H1 (cell line): ENCODE measurements at regions not wholly inside any gene's neighbourhood (a gene's known extent, or its start where the extent isn't known, plus 50 kb on each side); places are given as distances from the start of the nearest gene placed in this dataset.

ENCODE experiments used
- CTCF ChIA-PET: fragments of 300-600 bp; sonication (Branson Sonifier 250); formaldehyde crosslinking; loops from one replicate; lab custom pipeline; 2021; ENCODE audit not compliant: partially characterized antibody; lab: Charles Lee
- POLR2A ChIA-PET: fragments of 300-600 bp; sonication (Branson Sonifier 250); formaldehyde crosslinking; loops from one replicate; lab custom pipeline; 2021; ENCODE audit warnings: inconsistent platforms; ENCODE audit not compliant: partially characterized antibody; lab: Charles Lee
- DNase-seq, 2 experiments: peaks; one replicate each; pipeline versions ENCODE4 v3.0.0 to v3.0.0-alpha.2; 2010 to 2022; ENCODE audit warnings: low spot score in 2 of 2, low read depth in 1 of 2, mixed read lengths in 1 of 2
- FAIRE-seq: peaks from 2 replicates; lab custom pipeline; 2011; peaks lifted over from hg19 to GRCh38; lab: Jason Lieb, UNC
- H2AFZ ChIP-seq: 2 replicates; pipeline ENCODE4 v1.8.1; 2012; ENCODE audit warnings: low read length, inconsistent platforms
- H2AK5ac ChIP-seq: 2 replicates; pipeline ENCODE4 v1.6.1; 2013; ENCODE audit warnings: low read depth, low read length
- H2BK120ac ChIP-seq: replicated peaks from 2 replicates; pipeline ENCODE3; 2013; ENCODE audit warnings: low read depth, low read length, inconsistent platforms
- H2BK12ac ChIP-seq: 2 replicates; pipeline ENCODE4 v1.6.1; 2013; ENCODE audit warnings: low read depth, low read length
- H2BK15ac ChIP-seq: 2 replicates; pipeline ENCODE4 v1.6.1; 2013; ENCODE audit warnings: low read length
- H2BK20ac ChIP-seq: 2 replicates; pipeline ENCODE4 v1.6.1; 2013; ENCODE audit warnings: low read length
- H2BK5ac ChIP-seq: 2 replicates; pipeline ENCODE4 v1.6.1; 2013; ENCODE audit warnings: low read depth, low read length
- H3K14ac ChIP-seq: 2 replicates; pipeline ENCODE4 v1.6.1; 2013; ENCODE audit warnings: inconsistent platforms; ENCODE audit not compliant: insufficient read length
- H3K18ac ChIP-seq: 2 replicates; pipeline ENCODE4 v1.6.1; 2013; ENCODE audit warnings: low read length; ENCODE audit errors: extremely low read depth
- H3K23ac ChIP-seq: 2 replicates; pipeline ENCODE4 v1.6.1; 2013; ENCODE audit warnings: inconsistent platforms; ENCODE audit not compliant: insufficient read length
- H3K23me2 ChIP-seq: 2 replicates; pipeline ENCODE4 v1.6.1; 2013; ENCODE audit warnings: low read depth, low read length
- H3K27ac ChIP-seq: 2 replicates; pipeline ENCODE4 v1.6.1; 2011; ENCODE audit warnings: low read depth, low read length, inconsistent platforms
- H3K27me3 ChIP-seq, 4 experiments: replicated peaks in 1 of 4; 1 replicate in 1 of 4; 2 replicates in 3 of 4; pipeline versions ENCODE4 v1.6.1 to v1.8.1; 2011 to 2013; ENCODE audit warnings: low read length in 3 of 4, mild to moderate bottlenecking in 3 of 4, inconsistent platforms in 2 of 4, mixed read lengths in 2 of 4, moderate library complexity in 1 of 4; ENCODE audit not compliant: control insufficient read depth in 3 of 4, insufficient read depth in 3 of 4; ENCODE audit errors: extremely low read depth in 1 of 4
- H3K36me3 ChIP-seq, 4 experiments: 2 replicates each; pipeline versions ENCODE4 v1.6.1 to v1.8.1; 2011 to 2013; ENCODE audit warnings: mild to moderate bottlenecking in 4 of 4, low read length in 3 of 4, moderate library complexity in 2 of 4, control low read depth in 1 of 4, inconsistent platforms in 1 of 4; ENCODE audit not compliant: insufficient read depth in 4 of 4, control insufficient read depth in 2 of 4
- H3K4ac ChIP-seq: replicated peaks from 2 replicates; pipeline ENCODE3; 2013; ENCODE audit warnings: low read length, low read depth, mixed read lengths, inconsistent platforms; ENCODE audit not compliant: insufficient read length
- H3K4me1 ChIP-seq, 4 experiments: replicated peaks in 1 of 4; 1 replicate in 1 of 4; 2 replicates in 3 of 4; pipeline versions ENCODE4 v1.6.1 to v1.8.1; 2011 to 2013; ENCODE audit warnings: low read length in 3 of 4, inconsistent platforms in 2 of 4, mixed read lengths in 1 of 4; ENCODE audit not compliant: insufficient read depth in 4 of 4, control insufficient read depth in 3 of 4
- H3K4me2 ChIP-seq, 2 experiments: 2 replicates each; pipeline versions ENCODE4 v1.6.1 to v1.8.1; 2011 to 2013; ENCODE audit warnings: low read depth in 2 of 2, low read length in 2 of 2, control low read depth in 1 of 2, inconsistent platforms in 1 of 2, mild to moderate bottlenecking in 1 of 2; ENCODE audit not compliant: insufficient read depth in 1 of 2
- H3K4me3 ChIP-seq, 4 experiments: fragments of 200-600, 300-600 bp in 1 of 4; sonication (generic), shearing (Covaris generic), sonication (Bioruptor Twin) in 1 of 4; 2 replicates each; pipeline versions ENCODE4 v1.5.1 to v1.8.1; 2011 to 2016; ENCODE audit warnings: low read length in 4 of 4, low read depth in 3 of 4, control low read depth in 2 of 4, inconsistent platforms in 2 of 4, mild to moderate bottlenecking in 2 of 4, mixed read lengths in 1 of 4, moderate library complexity in 1 of 4; ENCODE audit not compliant: insufficient read depth in 2 of 4; ENCODE audit errors: extremely low read depth in 1 of 4
- H3K56ac ChIP-seq: replicated peaks from 2 replicates; pipeline ENCODE3; 2013; ENCODE audit warnings: low read depth, mild to moderate bottlenecking, mixed read lengths, low read length, inconsistent platforms; ENCODE audit not compliant: insufficient read length
- H3K79me1 ChIP-seq: 2 replicates; pipeline ENCODE4 v1.6.1; 2013; ENCODE audit warnings: low read depth, low read length, control low read depth
- H3K79me2 ChIP-seq, 2 experiments: 2 replicates each; pipeline versions ENCODE4 v1.6.1 to v1.8.1; 2012 to 2013; ENCODE audit warnings: low read length in 2 of 2, mild to moderate bottlenecking in 2 of 2, inconsistent platforms in 1 of 2; ENCODE audit not compliant: insufficient read depth in 2 of 2, control insufficient read depth in 1 of 2
- H3K9ac ChIP-seq, 4 experiments: replicated peaks in 1 of 4; 1 replicate in 1 of 4; 2 replicates in 3 of 4; pipeline versions ENCODE4 v1.6.1 to v1.8.1; 2011 to 2013; ENCODE audit warnings: low read depth in 3 of 4, low read length in 3 of 4, control low read depth in 2 of 4, mild to moderate bottlenecking in 2 of 4, moderate library complexity in 2 of 4, inconsistent platforms in 1 of 4; ENCODE audit errors: extremely low read depth in 1 of 4
- H3K9me3 ChIP-seq, 2 experiments: 2 replicates each; pipeline versions ENCODE4 v1.6.1 to v1.8.1; 2012 to 2013; ENCODE audit warnings: mild to moderate bottlenecking in 2 of 2, moderate library complexity in 2 of 2, control low read depth in 1 of 2, inconsistent platforms in 1 of 2, low read depth in 1 of 2, low read length in 1 of 2, mixed read lengths in 1 of 2; ENCODE audit not compliant: insufficient read depth in 2 of 2
- H4K20me1 ChIP-seq, 2 experiments: replicated peaks in 1 of 2; 2 replicates each; pipeline versions ENCODE3 to v1.8.1; 2011 to 2013; ENCODE audit warnings: inconsistent platforms in 2 of 2, low read length in 2 of 2, mild to moderate bottlenecking in 1 of 2; ENCODE audit not compliant: insufficient read depth in 2 of 2, control insufficient read depth in 1 of 2
- H4K5ac ChIP-seq: 2 replicates; pipeline ENCODE4 v1.6.1; 2013; ENCODE audit warnings: low read length, low read depth, mixed read lengths, inconsistent platforms; ENCODE audit not compliant: insufficient read length
- H4K8ac ChIP-seq: 2 replicates; pipeline ENCODE4 v1.8.0; 2013; ENCODE audit warnings: mild to moderate bottlenecking, moderate library complexity, low read length, inconsistent platforms; ENCODE audit not compliant: insufficient read depth; ENCODE audit errors: extremely low read depth
- H4K91ac ChIP-seq: replicated peaks from 2 replicates; pipeline ENCODE3; 2013; ENCODE audit warnings: low read length, mixed read lengths, inconsistent platforms; ENCODE audit not compliant: insufficient read length
- ATF3 ChIP-seq: IDR thresholded peaks from 2 replicates; pipeline ENCODE4 v1.6.1; 2011; ENCODE audit warnings: low read depth, mild to moderate bottlenecking, low read length; ENCODE audit not compliant: insufficient read depth
- CREB1 ChIP-seq: IDR thresholded peaks from 2 replicates; pipeline ENCODE4 v1.6.1; 2012; ENCODE audit warnings: inconsistent platforms
- EP300 ChIP-seq, 2 experiments: IDR thresholded peaks; 1 replicate in 1 of 2; 2 replicates in 1 of 2; pipeline ENCODE4 v1.6.1; 2011 to 2012; ENCODE audit warnings: low read depth in 2 of 2, low read length in 2 of 2, mild to moderate bottlenecking in 2 of 2, borderline replicate concordance in 1 of 2, inconsistent platforms in 1 of 2, moderate library complexity in 1 of 2
- HDAC6 ChIP-seq: IDR thresholded peaks from one replicate; pipeline ENCODE4 v1.7.1; 2012; ENCODE audit warnings: low read depth, mild to moderate bottlenecking, inconsistent platforms, low read length, moderate library complexity
- MAX ChIP-seq: IDR thresholded peaks from 2 replicates; pipeline ENCODE4 v1.6.1; 2012; ENCODE audit warnings: inconsistent platforms
- NANOG ChIP-seq: IDR thresholded peaks from 2 replicates; pipeline ENCODE4 v1.6.1; 2011; ENCODE audit warnings: low read length, low read depth, mild to moderate bottlenecking, inconsistent platforms; ENCODE audit not compliant: insufficient read depth, poor library complexity, severe bottlenecking
- POLR2AphosphoS5 ChIP-seq: IDR thresholded peaks from 2 replicates; pipeline ENCODE4 v1.6.1; 2011; ENCODE audit warnings: low read depth, low read length
- SIRT6 ChIP-seq: IDR thresholded peaks from one replicate; pipeline ENCODE4 v1.7.1; 2012; ENCODE audit warnings: low read length, inconsistent platforms
- SP1 ChIP-seq: IDR thresholded peaks from 2 replicates; pipeline ENCODE4 v1.6.1; 2011; ENCODE audit warnings: low read depth, low read length
- SUZ12 ChIP-seq: fragments of 200-600 bp; sonication (generic); IDR thresholded peaks from 2 replicates; pipeline ENCODE4 v1.6.1; 2012; ENCODE audit warnings: mild to moderate bottlenecking, inconsistent platforms, low read length, moderate library complexity, mixed read lengths
- WGBS, 2 experiments: shearing (Covaris generic) in 1 of 2; methylation state at CpG; one replicate each; pipeline versions ENCODE4 v1.1.6 to v1.1.7; 2013 to 2015; ENCODE audit warnings: low lambda C conversion rate in 2 of 2, mixed read lengths in 2 of 2, inconsistent platforms in 1 of 2, low coverage in 1 of 2, missing lambda C conversion rate in 1 of 2; ENCODE audit not compliant: insufficient replicate concordance in 2 of 2, insufficient coverage in 1 of 2, insufficient read length in 1 of 2; ENCODE audit errors: extremely low coverage in 1 of 2, missing lambda C conversion rate in 1 of 2; 5-methylcytosine and 5-hydroxymethylcytosine counted together

GRCh38 chr6:163694072-163694471 lies 279.6 kb downstream of the QKI start:
- no peak overlapping the region for H3K4me3 ChIP-seq
- H4K20me1 ChIP-seq, result no peaks in the 10 kb centered on the region
- ChIA-PET POLR2A (no interaction called here), CTCF (interaction anchor here (0.8 kb wide), 1 partner anchor 42 kb away, joined by 3 read pairs; no protein-coding TSS in a partner anchor)
- no peak overlapping the region for H3K14ac ChIP-seq
- H3K23ac ChIP-seq, result no peak overlapping the region
- H4K91ac ChIP-seq, result no peak overlapping the region
- H3K9me3 ChIP-seq, result no peaks in the 10 kb centered on the region
- no peak overlapping the region for H3K56ac ChIP-seq
- 94% methylated on average over 3 of the region's 3 CpGs; no CpG with 5 or more reads in 1 of the 2 experiments for WGBS, 2 experiments
- H2BK120ac ChIP-seq, result no peak overlapping the region
- no peak overlapping the region for H2BK12ac ChIP-seq
- H3K79me1 ChIP-seq, result no peaks in the 10 kb centered on the region
- H4K8ac ChIP-seq, result no peak overlapping the region
- no peaks in the 10 kb centered on the region for H3K4me1 ChIP-seq
- H2AK5ac ChIP-seq, result no peak overlapping the region
- H3K36me3 ChIP-seq, result no peaks in the 10 kb centered on the region
- H3K27ac ChIP-seq, result no peak overlapping the region
- H3K79me2 ChIP-seq, result no peaks in the 10 kb centered on the region
- H3K23me2 ChIP-seq, result no peaks in the 10 kb centered on the region
- no peak overlapping the region for H3K18ac ChIP-seq
- H3K4ac ChIP-seq, result no peak overlapping the region
- H3K9ac ChIP-seq, result no peak overlapping the region
- FAIRE-seq (no peak), DNase-seq (no peak)
- H2BK15ac ChIP-seq, result no peak overlapping the region
- no peak overlapping the region for H3K4me2 ChIP-seq
- H2BK20ac ChIP-seq, result no peak overlapping the region
- no peak overlapping the region for H2AFZ ChIP-seq
- no peaks in the 10 kb centered on the region for H3K27me3 ChIP-seq
- H2BK5ac ChIP-seq, result no peak overlapping the region
- no peak overlapping the region for H4K5ac ChIP-seq
- TF ChIP-seq NANOG (no peak), CREB1 (no peak), SUZ12 (no peak), ATF3 (no peak), MAX (no peak), EP300 (IDR thresholded peaks at IDR 0.05; ENCODE audit: borderline replicate concordance in 1 of 2, low read depth in 2 of 2, low read length in 2 of 2) (no peak), POLR2AphosphoS5 (no peak), HDAC6 (no peak), SIRT6 (no peak), SP1 (no peak)
